ENCODE measurements at regions not wholly inside any gene's neighbourhood (a gene's known extent, or its start where the extent isn't known, plus 50 kb on each side); places are given as distances from the start of the nearest gene placed in this dataset.

DNA sequence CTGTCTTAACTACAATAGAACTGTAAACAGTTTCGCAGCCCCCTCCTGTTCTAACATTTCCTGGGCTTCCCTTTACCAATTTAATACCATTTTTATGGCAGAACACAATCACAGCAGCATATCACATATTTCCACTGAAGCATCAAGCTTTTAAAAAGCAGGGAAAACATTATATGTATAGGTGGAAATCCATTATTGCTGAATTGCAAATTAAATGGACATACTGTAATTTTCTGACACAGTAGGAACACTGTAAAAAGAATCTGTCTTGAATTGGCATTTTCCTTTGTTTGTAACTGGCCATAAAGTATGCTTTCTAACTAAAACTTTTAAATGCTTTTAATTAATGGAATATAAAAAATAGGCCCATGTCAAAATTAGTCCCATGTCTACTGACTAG, 1385.8 kb downstream of the SI start:
- TF ChIP-seq, protein P1, sequence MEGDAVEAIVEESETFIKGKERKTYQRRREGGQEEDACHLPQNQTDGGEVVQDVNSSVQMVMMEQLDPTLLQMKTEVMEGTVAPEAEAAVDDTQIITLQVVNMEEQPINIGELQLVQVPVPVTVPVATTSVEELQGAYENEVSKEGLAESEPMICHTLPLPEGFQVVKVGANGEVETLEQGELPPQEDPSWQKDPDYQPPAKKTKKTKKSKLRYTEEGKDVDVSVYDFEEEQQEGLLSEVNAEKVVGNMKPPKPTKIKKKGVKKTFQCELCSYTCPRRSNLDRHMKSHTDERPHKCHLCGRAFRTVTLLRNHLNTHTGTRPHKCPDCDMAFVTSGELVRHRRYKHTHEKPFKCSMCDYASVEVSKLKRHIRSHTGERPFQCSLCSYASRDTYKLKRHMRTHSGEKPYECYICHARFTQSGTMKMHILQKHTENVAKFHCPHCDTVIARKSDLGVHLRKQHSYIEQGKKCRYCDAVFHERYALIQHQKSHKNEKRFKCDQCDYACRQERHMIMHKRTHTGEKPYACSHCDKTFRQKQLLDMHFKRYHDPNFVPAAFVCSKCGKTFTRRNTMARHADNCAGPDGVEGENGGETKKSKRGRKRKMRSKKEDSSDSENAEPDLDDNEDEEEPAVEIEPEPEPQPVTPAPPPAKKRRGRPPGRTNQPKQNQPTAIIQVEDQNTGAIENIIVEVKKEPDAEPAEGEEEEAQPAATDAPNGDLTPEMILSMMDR (IDR thresholded peaks at IDR 0.05) = no peak
- TF ChIP-seq POLR2A (IDR thresholded peaks at IDR 0.05) = no peak

Data from heart left ventricle (tissue), 13 donors.